GM18508 (cell line): ENCODE measurements at regions not wholly inside any gene's neighbourhood (a gene's known extent, or its start where the extent isn't known, plus 50 kb on each side); places are given as distances from the start of the nearest gene placed in this dataset.

Source experiments
- ATAC-seq: cut with Tn5 transposase; IDR thresholded peaks from one replicate; pipeline ENCODE4 v1.9.1; 2021; ENCODE audit warnings: moderate number of reproducible peaks; ENCODE audit not compliant: insufficient read depth, unreplicated experiment

DNA sequence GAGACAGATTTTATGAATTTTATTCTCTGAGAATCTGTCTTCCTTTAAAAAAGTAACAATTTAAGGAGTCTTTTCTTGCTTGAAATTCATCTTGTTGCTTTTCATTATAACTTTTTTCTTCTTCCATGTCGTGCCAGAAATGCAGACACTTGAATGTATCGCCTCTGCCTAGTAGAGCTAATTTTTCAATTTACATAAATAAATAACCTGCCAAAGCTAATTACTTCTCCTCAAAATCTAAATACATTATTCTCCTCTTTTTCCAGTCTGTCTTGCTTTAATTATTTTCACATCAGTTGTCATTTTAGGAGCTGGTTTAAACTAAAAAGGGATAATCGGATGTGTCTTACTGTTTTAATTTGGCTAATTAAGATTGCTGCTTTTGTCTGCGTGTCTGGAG, 711.1 kb upstream of the SEL1L start:
- ATAC-seq = no peak

DNA sequence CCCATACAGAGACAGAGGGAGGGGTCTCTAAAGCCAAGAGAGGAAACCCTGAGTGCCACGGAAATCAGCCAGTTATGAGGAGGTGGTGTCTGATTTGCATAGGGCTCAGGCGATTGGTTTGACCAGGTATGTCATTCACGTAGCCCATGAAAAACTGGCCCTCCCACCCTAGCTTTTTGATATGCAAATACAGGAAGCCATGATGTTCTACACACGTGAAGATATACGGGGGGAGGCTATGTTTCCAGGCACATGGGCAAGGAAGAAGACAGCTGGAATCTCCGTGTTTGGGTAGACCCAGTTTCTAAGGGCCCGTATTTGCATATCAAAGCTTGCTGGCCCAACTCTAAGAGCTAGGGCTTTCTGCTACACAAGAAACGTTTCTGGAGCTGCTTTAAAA, 717.8 kb upstream of the SEL1L start:
- no peak for ATAC-seq

DNA sequence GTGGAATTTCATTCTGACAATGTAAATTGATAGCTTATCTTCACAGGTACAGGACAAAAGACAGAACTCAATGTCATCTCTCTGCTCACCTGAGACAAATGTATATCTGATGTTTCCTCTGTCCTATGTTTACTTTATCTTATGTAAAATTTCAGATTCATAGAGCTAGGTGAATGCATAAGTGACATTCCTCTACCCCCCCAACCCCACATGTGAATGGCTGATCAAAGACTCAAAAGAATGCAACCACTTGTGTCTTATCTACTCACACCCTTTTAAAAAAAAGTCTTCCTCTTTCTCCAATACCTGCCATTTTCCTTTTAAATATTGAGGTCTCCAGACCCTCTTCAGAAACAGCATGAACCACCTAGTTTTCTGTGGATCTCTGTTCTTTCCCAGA, 736.6 kb upstream of the SEL1L start:
- no peak for ATAC-seq

DNA sequence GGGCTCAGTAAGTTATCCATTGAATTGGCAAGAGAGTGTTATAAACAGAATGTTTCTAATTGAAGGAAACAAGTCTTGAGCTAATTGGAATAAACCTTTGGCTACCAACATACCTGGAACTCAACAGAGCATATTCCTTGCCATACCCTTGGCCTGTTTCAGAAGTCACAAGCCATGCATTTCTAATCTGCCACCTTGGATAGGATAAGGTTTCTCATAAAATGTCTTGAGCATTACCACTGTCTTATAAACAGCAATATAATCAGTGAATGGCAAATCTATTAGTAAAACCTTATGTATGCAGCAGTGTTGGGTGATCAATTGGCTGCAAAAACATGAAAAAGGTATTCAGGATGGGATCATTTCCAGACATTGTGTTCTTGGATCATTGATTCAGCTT, 765.2 kb upstream of the SEL1L start:
- ATAC-seq = no peak

DNA sequence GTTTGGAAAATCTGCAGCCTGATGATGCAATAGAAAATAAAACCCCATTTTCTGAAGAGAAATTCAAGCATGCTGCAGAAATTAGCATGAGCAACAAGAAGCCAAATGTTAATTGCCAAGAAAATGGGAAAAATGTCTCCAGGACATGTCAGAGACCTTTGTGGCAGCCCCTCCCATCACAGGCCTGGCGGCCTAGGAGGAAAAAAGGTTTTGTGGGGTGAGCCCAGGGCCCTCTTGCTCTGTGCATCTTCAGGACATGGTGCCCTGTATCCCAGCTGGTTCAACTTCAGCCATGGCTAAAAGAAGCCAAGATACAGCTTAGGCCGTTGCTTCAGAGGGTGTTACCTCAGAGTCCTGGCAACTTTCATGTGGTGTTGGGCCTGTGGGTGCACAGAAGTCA, 775.5 kb upstream of the SEL1L start:
- ATAC-seq = no peak

DNA sequence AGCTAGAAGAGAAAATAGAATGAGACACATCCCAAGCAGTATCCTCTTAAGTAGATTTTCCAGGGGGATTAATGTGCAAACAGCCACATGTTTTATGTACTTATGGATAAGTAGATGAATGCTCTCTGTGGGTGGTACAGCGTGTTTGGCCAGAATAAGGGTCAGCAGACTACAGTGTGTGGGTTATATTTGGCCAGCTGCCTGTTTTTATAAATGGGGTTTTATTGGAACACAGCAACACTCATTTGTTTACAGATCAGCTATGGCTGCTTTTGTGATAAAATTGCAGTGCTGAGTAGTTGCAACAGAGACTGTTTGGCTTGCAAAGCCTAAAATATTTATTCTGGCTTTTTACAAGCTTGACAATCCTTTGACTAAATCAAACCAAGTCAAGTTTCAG, 780.2 kb upstream of the SEL1L start:
- no peak for ATAC-seq

DNA sequence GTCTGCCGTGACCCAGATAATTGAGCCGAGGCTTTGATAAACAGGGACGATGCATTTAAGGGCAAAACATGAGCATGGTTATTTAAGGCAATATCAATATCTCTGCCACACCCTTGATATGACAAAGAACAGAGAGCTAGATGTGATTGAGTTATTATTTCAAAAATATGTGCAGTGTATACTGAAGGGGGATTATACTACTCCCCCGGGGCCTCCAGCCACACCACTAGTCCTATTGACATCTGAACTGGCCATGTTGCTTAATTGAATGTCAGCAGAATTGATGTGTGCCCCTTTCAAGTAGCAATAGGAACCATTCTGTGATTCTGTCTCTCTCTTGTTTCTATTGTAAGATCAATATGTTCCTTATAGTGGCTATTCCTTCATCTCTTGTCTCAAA, 794.8 kb upstream of the SEL1L start:
- no peak for ATAC-seq

DNA sequence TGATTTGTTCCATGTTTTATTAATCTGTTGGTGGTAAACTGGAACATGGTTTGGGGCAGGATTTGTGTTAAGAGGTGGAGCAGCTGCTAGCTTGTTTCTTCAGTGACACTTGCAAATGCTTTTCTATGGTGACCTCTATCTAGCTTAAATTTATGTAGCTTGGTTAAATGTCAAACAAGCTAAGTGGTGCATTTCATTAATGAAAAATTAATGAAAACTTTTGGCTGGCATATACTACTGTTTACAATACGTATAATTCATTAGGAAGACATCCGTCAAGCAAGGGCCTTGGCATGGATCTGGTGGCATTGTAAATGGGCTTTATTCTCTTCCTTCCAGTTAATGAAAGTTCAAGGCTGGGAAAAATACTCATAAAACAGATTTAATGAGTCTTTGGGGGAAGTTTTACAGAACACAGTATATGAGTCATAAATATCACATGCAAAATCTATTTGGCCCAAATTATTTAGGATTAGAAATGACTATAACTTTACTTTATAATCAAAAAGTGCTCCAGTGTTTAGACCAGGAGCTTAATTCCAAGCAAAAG, 807.7 kb upstream of the SEL1L start:
- ATAC-seq = no peak

DNA sequence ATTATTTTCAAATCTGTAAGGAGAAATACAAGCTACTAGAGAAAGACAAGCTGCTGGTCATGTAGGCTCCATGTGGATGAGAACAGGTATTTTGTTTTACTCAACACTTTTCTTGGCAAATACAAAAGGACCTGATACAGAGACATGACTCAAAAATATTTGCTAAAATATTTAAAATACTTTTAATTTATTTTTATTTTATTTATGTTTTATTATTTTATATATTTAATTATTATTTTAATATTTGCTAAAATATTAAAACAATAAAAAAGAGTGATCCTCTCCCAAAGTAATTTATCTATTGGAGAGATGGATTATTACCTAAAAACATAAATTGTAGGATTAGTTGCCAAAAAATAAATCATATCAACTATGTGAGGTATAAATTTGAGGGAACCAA, 808.9 kb upstream of the SEL1L start:
- no peak for ATAC-seq

DNA sequence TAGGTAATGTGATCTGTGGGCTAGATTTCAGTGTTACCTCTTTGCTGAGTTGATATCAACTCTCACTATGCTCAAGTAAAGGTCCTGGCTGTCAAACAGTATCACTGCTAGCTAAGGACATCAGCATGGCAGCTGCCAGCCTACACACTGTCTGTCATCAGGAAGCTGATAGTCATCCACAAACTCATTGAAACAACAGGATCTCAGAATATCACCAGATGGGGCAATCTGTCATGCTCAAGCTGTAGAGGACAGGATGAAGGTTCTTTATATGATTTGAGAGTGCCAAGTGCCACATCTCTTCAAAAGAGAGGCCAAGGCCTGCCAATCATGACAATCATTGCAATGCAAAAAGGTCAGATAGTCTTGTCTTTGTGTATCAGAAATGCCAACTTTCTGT, 811.5 kb upstream of the SEL1L start:
- ATAC-seq = no peak

DNA sequence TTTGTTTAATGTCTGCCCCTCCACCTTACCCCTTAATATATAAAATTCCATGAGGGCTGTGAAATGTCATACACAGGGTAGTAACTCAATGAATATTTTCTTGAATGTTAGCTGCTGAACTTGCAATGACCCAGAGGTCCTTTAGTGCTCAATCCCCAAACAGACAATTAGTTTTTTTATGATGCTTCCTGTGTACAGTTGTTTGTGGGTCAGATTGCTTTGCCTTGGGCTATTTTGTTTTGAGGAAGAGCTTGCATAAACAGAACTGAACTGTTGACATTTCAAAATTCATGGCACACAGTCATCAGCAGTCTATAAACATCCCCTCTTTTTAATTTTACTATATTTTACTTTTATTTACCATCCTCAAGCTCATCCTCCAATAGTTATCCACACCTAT, 820.5 kb upstream of the SEL1L start:
- no peak for ATAC-seq

DNA sequence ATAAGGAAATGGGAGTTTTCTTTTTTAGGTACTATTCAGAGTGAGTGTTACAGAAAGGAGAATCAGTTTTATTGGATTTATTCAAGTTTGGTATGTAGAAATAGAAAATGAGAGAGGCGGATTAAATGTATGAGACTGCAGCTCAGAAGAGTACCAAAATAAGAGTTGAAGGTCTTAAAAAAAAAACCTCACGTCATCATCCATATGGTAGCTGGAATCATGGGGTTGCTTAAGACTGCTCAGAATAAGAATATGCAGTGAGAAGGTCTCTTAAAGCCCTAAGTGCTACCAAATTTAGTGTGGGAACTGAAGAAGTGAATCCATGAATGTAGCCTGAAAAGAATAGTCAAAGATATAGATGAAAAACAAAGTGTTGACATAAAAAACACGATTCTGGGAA, 825.5 kb upstream of the SEL1L start:
- ATAC-seq = no peak

DNA sequence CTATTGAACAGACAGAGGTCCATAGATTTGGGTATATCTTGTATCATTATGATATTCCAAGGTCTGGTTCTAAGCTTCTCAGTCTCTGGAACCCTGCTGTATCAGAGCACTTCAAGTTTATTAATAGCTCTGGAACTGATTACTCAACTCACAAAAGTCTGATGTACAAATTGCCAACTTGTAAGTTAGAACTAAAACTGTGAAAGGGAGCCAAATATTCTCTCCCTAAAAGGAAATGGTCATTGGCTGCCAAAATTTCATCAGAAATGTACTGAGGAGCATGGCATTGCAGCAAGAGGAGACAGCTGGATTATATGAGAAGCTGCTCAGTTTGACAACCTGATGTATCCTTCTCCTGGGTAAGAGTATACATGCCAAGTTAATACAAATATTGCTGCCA, 828.8 kb upstream of the SEL1L start:
- no peak for ATAC-seq

DNA sequence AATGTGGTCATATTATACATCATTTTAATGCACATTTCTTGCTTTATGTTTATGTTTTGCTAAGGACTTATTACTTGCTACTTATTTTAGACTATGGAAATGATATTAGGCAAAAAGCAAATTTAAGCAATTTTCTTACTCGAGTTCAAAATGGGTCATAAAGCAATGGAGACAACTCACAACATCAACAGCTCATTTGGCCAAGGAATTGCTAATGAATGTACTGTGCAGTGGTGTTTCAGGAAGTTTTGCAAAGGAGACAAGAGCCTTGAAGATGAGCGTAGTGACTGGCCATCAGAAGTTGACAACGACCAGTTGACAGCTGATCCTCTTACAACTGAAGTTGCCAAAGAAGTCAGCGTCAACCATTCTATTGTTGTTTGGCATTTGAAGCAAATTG, 831.8 kb upstream of the SEL1L start:
- ATAC-seq = no peak

DNA sequence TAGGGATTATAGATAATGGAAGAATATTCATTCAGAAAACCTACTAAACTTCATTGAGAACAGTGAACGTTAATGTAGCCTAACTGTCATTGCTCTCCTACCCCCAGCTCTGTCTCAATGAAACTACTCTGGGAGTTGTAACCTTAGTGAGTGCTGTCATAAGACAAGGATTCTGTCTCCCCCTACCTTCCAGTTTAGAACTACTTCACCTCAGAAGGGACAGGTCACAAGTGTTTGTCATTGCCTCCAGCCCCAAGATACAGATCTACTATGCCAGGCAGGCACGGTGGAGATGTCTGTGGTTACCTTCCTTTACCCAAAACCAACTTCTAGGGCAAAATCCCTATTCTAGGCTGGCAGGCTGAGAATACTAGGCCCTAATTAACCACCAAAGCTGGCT, 833.1 kb upstream of the SEL1L start:
- ATAC-seq = no peak

DNA sequence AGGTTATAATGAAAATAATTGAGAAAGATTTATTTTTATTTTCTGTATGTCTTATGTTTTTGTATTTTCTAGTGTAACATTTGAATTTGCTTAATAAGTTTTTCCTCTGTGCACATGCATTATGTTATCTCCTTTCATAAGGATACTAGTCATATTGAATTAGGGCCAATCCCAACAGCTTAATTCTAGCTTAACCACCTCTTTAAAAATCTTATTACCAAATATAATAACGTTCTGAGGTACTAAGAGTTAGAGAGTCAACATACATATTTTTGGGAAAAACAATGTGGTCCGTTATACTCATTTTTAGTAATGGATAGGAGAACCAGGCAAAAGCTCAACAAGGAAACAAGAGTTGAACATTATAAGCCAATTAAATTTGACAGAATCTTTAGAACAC, 845.6 kb upstream of the SEL1L start:
- ATAC-seq = no peak

DNA sequence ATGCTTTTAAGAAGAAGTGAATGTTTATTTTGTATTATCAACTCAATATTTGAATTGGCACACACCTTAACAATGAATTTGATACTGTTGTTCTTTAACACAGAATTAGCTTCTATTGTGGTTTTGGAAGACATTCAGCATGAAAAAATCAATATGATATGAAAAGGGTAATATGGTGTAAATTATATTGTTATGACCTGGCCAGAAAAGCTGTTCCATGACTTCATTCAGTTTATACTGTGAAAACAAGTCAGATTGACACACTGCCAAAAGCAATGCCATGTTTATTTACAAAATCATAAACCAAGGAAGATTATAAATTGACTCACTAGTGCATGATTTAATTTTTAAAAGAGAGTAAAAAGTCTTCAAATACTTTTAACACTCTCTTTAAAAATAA, 851.4 kb upstream of the SEL1L start:
- no peak for ATAC-seq

DNA sequence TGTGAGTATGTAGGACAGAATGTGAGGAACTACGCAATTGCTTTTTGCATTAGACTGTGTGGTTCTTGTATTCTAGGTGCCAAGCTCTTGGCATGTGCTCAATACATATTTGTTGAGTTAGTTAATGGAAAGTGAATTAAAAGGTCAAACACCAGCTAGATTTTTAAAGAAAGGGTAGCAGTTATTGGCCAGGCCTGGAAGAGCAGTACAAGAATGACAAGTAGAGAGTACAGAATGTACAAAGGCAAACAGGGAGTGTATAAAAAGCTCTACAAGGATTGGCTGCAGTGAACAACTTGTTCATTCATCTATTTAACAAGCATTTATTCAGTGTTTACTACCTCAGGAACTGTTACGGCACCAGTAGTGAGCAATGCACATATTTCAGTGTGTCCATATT, 854.0 kb upstream of the SEL1L start:
- ATAC-seq = no peak

DNA sequence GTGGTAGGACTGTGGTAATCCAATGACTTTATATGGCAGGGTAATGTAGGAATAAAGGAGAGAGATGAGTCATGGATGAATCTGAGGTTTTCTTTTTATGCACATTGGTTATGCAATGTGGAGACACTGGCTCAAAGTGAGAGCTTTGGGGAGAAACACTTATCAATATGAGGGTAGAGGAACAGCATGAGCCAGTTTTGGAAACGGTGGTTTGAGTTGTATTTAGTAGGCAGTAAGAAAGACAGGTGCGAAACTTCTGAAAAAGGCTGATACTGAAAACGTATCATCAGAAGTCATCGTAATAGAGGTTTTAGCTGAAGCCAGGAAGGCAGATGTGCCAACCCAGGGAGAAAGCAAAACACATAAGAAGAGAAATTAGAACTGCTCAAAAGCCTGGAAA, 854.8 kb upstream of the SEL1L start:
- no peak for ATAC-seq

DNA sequence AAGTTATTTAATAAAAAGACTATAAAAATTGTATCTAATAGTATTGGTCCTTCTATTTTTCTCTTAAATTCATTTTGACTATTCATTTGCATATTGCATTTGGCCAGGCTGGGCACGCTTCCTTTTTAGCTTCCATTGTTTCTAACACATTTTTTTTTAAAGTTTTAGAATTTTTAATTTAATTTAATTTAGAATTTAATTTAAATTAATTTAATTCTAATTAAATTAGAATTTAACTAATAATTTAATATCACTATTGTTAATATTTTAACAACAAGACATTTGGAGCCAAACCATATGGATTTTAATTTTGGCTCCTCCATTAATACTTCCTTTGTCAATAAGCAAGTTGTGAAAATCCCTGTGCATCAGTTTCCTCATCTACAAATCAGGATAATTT, 856.9 kb upstream of the SEL1L start:
- no peak for ATAC-seq

DNA sequence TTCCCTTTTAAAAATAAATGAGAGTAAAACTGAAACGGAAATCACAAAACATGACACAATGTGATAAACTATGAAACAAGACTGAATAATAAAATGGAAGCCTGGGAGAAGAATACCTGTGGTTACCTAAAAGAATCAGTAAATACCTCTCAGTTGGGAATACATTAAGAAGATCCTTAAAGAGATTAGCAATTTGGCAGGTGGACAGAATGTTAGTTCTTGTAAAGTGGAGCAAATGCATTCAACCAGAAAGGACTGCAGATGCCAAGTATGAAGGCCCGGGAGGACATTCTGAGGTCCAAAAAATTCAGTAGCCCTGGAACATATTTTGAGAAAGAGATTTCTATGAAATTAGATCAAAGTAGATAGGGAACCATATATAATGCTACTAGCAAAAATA, 861.3 kb upstream of the SEL1L start:
- ATAC-seq = no peak

DNA sequence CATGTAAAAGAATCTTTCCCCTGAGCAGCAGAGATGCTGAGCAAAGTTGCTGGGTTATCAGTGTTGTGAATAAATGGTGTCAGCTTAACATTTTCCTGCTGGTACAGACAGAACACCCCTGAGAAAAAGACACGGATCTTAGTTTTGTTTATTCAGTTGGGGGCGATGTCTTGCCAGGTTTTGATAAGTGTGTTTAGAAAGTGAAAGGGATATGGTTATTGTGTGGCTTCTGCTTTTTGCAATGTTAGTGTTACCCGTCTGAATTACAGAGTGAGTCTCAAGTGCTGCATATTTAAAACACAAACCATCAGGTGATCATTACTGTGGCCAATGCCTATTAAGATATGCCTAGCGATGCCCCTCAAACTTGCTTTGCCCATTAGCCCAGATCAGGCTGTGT, 864.6 kb upstream of the SEL1L start:
- no peak for ATAC-seq

DNA sequence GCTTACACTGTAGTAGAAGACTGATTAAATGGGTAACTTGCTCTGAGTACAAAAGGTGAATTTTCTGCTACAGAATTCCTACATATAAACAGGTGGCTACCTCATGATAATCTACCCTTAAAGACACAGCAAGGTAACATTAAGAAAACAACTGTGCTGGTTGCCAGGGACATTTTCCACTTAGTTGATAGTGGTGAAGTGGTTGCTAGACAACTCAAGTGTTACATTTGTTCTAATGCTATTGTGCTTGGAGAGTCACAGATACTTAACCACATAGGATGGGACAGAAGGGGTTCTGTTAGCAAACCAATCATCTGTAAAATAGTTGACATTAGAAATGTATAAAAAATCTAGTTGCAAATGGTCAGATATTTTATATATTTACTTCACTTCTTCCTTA, 870.3 kb upstream of the SEL1L start:
- ATAC-seq = no peak
